HG03103 (cell line): ENCODE measurements at regions not wholly inside any gene's neighbourhood (a gene's known extent, or its start where the extent isn't known, plus 50 kb on each side); places are given as distances from the start of the nearest gene placed in this dataset.

ENCODE experiments used
- ATAC-seq: cut with Tn5 transposase; IDR thresholded peaks from one replicate; pipeline ENCODE4 v1.9.1; 2021; ENCODE audit warnings: low read depth; ENCODE audit not compliant: unreplicated experiment

DNA sequence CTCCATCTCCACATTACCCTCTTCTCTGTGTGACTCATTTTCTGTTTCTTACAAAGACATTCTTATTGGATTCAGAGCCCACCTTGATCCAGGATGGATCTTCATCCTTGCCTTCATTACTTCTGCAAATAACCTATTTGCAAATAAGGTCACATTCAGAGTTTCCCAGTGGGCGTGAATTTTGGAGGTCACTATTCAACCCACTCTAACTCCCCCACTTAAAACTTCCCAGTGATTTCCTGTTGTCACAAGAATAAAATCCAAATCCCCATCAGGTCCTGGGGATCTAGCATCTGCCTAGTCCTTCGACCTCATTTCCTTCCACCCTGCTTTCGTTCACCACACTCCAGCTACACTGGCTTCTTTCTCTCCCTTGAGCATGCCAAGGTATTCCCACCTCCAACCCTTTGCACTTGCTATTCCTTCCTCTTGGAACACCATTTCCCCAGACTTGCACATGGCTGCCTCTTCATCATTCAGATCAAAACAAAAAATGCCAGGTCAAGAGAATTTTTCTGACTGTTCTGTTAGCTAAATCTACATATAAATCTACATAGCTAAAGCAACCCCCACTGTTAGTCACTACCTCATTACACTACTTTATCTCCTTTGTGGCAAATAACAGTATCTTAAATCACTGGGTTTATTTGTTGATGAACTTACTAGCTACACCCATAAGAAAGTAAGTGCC is 187.2 kb downstream of the TOMM20 start:
- ATAC-seq = no peak

- no peak for ATAC-seq
Measured at GRCh38 chr1:234940841-234941240, 187.8 kb downstream of the TOMM20 start.

DNA sequence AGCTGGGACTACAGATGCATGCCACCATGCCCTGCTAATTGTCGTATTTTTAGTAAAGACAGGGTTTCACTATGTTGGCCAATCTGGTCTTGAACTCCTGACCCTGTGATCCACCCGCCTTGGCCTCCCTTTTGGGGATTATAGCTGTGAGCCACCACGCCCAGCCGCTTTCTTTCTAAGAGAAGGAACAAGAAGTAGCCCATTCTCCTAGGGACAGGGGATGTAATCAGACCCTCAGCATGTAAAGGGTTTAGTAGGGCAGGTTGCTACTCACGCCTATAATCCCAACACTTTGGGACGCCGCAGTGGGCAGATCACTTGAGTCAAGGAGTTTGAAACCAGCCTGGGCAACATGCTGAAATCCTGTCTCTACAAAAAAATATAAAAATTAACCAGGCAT is 189.7 kb downstream of the TOMM20 start:
- ATAC-seq = no peak

DNA sequence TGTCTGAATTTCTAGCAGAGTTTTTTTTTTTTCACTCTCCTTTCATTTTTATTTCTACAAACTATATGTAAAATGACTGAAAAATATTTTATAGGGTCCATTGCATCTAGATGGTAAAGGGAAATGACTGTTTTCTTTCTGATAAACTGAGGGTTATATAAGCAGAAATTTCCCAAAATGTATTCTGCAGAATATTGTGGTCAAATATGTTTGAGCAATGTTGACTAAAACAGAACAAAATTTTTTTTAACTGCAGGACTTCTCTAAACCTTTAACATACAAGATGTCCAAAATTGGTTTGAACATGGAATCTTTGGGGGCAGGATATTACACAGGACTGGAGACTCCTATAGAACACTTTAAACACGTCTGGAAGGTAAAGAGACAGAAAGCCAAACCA is 190.5 kb downstream of the TOMM20 start:
- no peak for ATAC-seq

- no peak for ATAC-seq
Measured at GRCh38 chr1:234936612-234937389, 191.8 kb downstream of the TOMM20 start.

DNA sequence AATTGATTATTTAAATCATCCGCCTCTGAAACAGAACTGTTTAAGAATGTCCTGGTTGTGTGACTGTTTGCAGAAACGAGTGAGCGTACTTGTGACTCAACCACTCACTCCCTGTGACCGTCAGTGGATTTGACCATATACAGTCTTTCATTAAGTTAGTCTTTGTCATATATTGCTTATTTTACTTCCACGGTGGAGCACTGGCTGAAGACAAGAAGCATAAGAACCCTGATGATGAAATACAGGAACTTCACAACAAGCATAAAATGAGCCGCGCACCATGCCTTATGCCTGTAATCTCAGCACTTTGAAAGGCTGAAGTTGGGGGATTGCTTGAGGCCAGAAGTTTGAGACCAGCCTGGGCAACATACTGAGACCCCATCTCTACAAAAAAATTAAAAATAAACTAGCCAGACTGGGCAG is 194.0 kb downstream of the TOMM20 start:
- ATAC-seq = no peak

DNA sequence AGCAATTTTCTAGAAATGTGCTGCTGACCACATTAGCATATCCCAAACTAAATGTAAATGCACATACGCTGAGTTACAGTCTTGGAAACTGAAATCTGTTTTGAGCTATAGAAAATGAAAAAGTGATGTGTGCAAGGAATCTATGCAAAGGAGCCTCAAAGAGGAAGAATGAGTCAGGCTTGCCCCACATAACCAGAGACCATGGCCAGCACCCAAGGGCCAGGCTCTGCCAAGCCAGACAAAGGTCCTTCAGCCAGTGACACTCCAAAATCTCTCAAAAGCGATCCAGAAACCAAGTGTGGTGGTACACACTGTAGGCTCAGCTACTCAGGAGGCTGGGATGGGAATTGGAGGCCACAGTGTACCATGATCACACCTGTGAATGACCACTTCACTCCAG is 195.2 kb downstream of the TOMM20 start:
- ATAC-seq = peak; percentile 77

DNA sequence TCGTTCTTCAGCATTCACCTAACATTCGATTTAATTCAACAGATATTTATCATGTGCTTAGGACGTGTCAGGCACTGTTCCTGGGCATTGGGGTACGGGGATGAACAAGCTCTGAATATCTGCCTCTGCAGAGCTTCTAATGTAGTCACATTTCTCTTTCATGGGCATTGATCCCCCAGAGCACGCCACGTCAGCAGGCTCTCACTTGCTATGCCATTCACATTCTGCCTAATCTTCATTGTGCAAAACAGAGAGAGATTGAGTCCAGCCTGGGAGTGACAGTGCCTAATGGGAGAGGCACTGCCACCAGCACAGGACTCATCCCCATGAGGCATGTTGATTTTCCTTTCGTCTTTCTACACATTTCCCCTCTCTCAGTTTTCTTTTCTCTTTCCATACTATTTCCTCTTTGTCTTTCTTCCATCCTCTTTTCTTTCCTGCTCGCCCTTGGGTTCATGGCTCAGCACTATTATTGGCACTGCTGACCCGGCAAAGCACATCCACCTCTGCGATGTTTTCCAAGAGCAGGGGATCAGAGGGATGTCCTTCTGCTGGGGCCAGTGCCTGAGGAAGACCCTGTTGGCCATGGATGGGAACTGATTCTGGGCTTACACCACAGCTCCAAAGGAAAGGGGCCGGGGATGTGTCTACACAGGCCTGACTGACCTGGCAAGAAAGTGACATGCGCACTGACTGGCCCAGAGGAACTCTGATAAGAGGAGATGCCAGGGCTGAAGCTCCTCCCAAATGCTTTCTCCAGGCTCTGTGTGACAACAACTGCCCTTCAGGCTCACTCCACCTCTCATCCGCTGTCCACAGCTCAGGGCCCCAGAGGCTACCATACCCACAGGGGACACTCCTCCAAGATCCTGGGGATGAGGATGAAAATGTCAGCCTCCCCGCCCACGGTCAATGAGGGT is 195.9 kb downstream of the TOMM20 start:
- peak; percentile 9 for ATAC-seq

GRCh38 chr1:234932106-234932505 is 196.5 kb downstream of the TOMM20 start:
- no peak for ATAC-seq

DNA sequence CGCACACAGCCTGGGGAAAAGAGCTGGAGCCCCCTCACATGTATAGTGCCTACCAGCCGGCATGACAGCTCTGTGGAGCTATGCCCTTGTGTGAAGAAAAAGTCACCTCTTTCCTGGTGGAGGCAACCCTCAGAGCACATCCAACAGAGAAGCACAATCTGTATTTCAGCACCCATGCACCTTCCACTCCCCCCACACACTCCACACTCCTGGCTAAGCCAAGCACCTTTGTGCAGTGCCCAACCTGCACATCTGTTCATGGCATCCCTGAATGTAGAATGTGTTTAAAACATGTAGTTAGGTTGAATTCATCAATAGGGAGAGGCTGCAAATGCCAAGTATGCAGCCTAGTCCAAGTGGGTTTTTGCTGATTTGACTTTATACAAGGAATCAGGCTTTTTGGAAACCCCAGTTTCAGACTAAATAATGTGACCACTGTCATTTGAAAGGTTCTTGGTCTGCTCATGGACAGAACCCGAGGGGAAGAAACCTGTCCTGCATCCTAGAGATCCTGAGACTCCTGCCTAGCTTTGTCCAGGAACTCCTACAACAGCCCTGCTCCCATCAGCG is 197.1 kb downstream of the TOMM20 start:
- ATAC-seq = no peak

DNA sequence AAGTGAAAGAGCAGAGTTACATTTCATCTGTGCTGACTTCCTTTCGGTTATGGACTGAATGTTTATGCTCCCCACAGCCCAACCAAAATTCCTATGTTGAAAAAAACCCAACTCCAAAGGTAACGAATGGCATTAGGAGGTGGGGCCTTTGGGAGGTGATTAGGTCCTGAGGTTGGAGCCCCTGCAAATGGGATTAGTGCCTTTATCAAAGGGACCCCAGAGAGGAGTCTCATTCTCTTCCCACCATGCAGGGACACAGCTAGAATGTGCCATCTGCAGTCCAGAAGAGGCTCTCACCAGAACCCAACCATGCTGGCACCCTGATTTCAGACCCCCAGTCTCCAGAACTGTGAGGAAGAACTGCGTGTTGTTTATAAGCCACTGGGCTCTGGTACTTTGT is 199.3 kb downstream of the TOMM20 start:
- ATAC-seq = no peak

DNA sequence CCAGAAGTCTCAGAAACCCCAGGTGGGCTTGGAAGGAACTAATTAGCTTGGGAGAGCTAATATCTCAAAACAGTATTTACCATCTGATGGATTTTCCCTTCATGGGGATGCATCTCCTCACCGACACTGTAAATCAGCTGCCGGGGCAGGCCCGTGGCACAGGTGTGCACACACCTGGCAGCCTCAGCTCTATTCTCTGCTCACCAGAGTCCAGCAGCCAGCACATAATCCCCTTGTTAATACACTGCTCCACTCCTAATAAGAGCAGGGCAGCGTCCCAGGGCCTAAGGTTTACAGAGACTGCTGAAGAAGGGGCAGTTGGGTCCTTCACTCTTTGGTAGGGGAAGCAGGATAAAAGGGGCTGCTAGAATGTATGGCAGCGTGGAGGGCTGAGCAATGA is 200.0 kb downstream of the TOMM20 start:
- no peak for ATAC-seq

GRCh38 chr1:234927971-234928640 is 200.5 kb downstream of the TOMM20 start:
- ATAC-seq = no peak

DNA sequence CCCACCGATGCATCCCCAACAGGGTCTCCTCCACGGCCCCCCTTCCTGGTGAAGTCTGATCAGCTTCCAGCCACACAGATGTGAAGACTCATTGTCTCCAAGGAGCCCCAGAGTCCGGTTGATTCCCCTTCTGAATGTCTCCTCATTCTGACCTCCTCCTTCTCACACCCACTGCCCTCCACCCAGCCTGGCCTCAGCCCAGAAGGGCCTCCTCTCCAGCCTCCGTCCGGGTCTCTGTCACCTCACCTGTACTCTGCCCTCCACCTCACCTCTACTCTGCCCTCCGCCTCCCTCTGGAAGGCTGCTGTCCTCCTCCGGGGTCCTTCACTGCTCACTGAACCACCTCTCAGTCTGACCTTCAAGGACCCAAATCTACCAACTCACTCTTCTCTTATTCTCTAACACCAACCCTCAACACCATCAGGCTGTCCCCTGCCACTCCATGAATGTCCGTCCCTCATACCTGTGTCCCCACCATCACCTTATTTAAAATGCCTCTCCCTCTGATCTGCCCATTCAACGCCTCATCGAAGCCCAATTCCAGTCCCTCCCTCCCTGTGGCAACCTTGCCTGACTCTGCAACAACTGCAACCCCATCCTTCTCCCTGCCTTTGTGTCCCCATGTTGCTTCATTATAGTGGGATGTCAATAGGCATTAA is 201.2 kb downstream of the TOMM20 start:
- no peak for ATAC-seq

DNA sequence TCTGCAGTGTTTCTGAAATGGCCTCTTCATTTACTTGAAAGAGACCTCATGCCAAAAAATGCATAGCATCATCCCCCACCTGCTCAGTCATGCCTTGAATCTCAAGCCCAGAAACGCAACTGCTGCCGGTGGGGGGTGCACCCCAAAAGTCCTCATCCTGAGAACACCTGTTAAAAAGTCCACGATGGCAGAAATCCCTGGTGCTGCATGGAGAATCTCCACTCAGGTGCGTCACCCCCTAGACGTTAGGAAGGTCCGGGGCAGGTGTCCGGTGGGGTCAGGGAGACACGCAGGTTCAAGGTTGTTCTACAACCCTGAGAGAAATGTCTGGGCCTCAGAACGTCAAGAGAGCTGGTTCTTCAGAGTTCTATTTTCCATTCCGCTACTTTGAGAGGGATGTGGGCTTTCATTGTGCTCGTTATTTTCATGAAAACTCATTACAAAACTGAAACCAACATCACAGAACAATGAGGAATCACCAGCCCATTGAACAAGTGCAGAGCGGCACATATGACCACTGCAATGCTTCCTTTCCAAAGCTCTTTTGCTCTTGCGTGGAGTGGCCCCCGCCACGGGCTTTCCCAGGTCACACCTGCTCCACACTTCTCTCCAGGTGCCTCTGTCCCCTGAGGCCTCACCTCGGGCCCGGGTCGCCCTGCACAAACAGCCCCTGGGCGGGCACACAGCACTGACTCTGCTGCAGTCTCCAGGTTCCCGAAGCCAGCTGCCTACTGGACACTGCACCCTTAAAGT is 201.9 kb downstream of the TOMM20 start:
- peak; percentile 72 for ATAC-seq

GRCh38 chr1:234926264-234926558 is 202.4 kb downstream of the TOMM20 start:
- ATAC-seq = no peak

DNA sequence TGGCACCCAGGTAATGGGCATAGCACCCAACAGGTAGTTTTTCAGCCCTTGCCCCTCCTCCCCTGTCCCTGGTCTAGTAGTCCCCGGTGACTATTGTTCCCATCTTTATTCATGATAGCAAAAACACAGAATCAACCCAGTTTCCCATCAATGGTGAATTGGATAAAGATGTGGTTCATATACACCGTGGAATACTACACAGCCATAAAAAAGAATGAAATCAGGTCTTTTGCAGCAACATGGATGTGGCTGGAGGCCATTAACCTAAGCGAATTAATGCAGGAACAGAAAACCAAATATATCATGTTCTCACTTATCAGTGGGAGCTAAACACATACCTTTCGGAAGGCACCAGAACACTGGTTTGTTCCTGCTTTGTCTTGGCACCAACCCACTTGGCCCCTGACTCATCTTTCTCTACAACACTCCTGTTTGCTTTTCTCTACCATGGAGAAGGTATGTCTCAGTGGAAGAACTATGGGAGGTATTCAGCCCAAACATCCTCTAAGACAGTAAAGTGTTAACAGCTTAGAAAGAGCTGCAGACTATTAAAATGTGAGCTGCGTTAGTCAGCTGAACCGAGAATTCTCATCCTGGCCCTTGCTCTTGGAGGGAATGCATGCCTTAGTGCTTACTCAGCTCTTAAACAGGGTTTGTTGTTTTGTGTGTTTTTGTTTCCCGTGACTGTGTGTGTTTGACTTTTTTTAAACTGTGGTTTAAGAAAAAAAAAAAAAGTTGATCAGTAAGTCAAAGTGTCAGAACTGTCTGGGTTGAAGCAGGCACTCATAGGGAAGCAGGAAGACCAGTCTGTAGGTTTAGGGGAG is 203.0 kb downstream of the TOMM20 start:
- ATAC-seq = no peak
